Upper lobe of left lung (tissue), 6 donors: ENCODE measurements at regions not wholly inside any gene's neighbourhood (a gene's known extent, or its start where the extent isn't known, plus 50 kb on each side); places are given as distances from the start of the nearest gene placed in this dataset.
"Not testable (repeated sequence)": the region's sequence is repeated elsewhere in the genome, so short reads cannot be mapped to it uniquely, and the experiment has no call there.

Experiments used
- ATAC-seq, 2 donors: fragments of 200-7000 bp; cut with Tn5 transposase; one replicate each; pipeline ENCODE4 v1.9.1; 2022; ENCODE audit warnings: mild to moderate bottlenecking in 2 of 2, moderate library complexity in 2 of 2; ENCODE audit not compliant: low FRiP score in 2 of 2
- DNase-seq, 2 donors: peaks; one replicate each; pipeline ENCODE4 v3.0.0-alpha.2; 2019 to 2020
- H3K27ac ChIP-seq, 4 donors: fragments of 200-600 bp; sonication (generic); one replicate each; pipeline ENCODE4 v1.5.1; 2016 to 2019
- H3K27me3 ChIP-seq, 4 donors: fragments of 200-600 bp; sonication (generic); one replicate each; pipeline ENCODE4 v1.5.1; 2017 to 2019
- H3K36me3 ChIP-seq, 4 donors: fragments of 200-600 bp; sonication (generic); one replicate each; pipeline ENCODE4 v1.5.1; 2016 to 2019
- H3K4me1 ChIP-seq, 4 donors: fragments of 200-600 bp; sonication (generic); one replicate each; pipeline ENCODE4 v1.5.1; 2018 to 2019
- H3K4me3 ChIP-seq, 4 donors: fragments of 200-600 bp; sonication (generic); one replicate each; pipeline ENCODE4 v1.5.1; 2017 to 2019; ENCODE audit warnings: mild to moderate bottlenecking in 2 of 4, moderate library complexity in 1 of 4
- H3K9me3 ChIP-seq, 4 donors: fragments of 200-600 bp; sonication (generic); one replicate each; pipeline ENCODE4 v1.5.1; 2018 to 2019
- EP300 ChIP-seq, 4 donors: sonication (generic); formaldehyde crosslinking; IDR thresholded peaks; one replicate each; pipeline ENCODE4 v1.5.1; 2017; ENCODE audit warnings: antibody characterized with exemption in 4 of 4, control low read depth in 2 of 4
- POLR2A ChIP-seq, 4 donors: fragments of 450-650 bp; IDR thresholded peaks; one replicate each; pipeline ENCODE4 v1.5.1; 2016 to 2017; ENCODE audit warnings: antibody characterized with exemption in 4 of 4, mild to moderate bottlenecking in 2 of 4
- POLR2AphosphoS5 ChIP-seq, 2 donors: sonication (generic); formaldehyde crosslinking; IDR thresholded peaks; one replicate each; pipeline ENCODE4 v1.5.1; 2017; ENCODE audit warnings: antibody characterized with exemption in 2 of 2
- WGBS, 2 donors: methylation state at CpG; one replicate each; pipeline ENCODE4 v1.1.5; 2017 to 2018; 5-methylcytosine and 5-hydroxymethylcytosine counted together
- TF ChIP-seq, protein P1 (sequence below), 6 experiments: fragments of 450-650 bp in 4 of 6; fragments of 200-600 bp in 2 of 6; sonication (generic) in 2 of 6; IDR thresholded peaks; one replicate each; pipeline ENCODE4 v1.5.1; 2016 to 2019; ENCODE audit warnings: antibody characterized with exemption in 6 of 6
- donor health status: DM: no; HTN: no; CAD: no; lungs with moderate emphysema.
- donor health status: DM: no; HTN: yes; CAD: no; lungs with severe emphysema.

DNA sequence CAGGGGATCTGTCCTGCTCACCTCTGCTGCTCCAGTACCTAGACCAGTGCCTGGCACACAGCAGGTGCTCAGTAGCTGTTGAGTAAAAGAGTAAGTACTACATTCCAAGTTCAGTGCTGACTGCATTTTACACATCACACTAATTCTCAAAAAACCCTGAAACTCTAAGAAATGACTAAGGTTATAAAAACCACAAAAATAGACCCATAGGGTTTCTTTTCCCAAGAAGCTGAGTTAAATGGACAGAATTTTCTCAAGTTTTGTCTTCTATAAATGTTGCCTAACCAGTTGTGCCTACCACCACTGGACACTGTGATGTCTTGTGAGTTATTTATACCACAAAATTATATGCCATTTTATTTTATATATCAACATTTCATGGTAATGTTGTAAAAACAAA is 78.9 kb upstream of the RXFP1 start:
- Histone ChIP-seq H3K27ac (no peak overlapping the region), H3K9me3 (no peaks in the 10 kb centered on the region), H3K4me1 (no peaks in the 10 kb centered on the region), H3K4me3 (no peak overlapping the region), H3K27me3 (no peaks in the 10 kb centered on the region), H3K36me3 (no peaks in the 10 kb centered on the region)
- no peak for DNase-seq
- TF ChIP-seq POLR2A (IDR thresholded peaks at IDR 0.05) (no peak), POLR2AphosphoS5 (IDR thresholded peaks at IDR 0.05) (no peak), EP300 (IDR thresholded peaks at IDR 0.05) (no peak)
- TF ChIP-seq, protein P1, sequence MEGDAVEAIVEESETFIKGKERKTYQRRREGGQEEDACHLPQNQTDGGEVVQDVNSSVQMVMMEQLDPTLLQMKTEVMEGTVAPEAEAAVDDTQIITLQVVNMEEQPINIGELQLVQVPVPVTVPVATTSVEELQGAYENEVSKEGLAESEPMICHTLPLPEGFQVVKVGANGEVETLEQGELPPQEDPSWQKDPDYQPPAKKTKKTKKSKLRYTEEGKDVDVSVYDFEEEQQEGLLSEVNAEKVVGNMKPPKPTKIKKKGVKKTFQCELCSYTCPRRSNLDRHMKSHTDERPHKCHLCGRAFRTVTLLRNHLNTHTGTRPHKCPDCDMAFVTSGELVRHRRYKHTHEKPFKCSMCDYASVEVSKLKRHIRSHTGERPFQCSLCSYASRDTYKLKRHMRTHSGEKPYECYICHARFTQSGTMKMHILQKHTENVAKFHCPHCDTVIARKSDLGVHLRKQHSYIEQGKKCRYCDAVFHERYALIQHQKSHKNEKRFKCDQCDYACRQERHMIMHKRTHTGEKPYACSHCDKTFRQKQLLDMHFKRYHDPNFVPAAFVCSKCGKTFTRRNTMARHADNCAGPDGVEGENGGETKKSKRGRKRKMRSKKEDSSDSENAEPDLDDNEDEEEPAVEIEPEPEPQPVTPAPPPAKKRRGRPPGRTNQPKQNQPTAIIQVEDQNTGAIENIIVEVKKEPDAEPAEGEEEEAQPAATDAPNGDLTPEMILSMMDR (IDR thresholded peaks at IDR 0.05), result no peak
- ATAC-seq, result no peak

DNA sequence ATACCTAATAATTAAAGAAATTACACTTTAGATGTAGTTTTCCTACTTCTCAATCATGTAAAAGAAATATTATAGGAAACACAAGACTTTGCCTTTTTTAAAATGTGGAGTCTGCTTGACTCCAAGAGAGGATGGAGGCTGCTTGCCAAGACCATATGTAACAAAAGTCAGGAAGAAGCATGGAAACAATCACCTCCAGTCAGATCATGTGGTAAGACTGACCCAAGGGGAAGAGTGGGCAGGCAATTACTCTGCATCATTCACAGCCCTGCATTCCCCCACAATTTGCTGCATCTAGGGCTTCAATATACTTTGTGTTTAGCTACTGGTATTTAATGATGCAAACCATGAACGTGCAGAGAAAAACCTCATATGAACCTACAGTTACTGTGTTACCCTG is 78.0 kb upstream of the RXFP1 start:
- H3K36me3 ChIP-seq, result no peaks in the 10 kb centered on the region
- ATAC-seq, result no peak
- no peak overlapping the region for H3K4me3 ChIP-seq
- no peak overlapping the region for H3K27ac ChIP-seq
- H3K9me3 ChIP-seq, result no peaks in the 10 kb centered on the region
- H3K4me1 ChIP-seq, result no peaks in the 10 kb centered on the region
- no peaks in the 10 kb centered on the region for H3K27me3 ChIP-seq
- WGBS, 2 donors, result 69 to 82% methylated on average over 1 of the region's 1 CpG
- no peak for DNase-seq
- no peak for TF ChIP-seq POLR2AphosphoS5 (IDR thresholded peaks at IDR 0.05)
- TF ChIP-seq EP300 (IDR thresholded peaks at IDR 0.05), result no peak
- TF ChIP-seq POLR2A (IDR thresholded peaks at IDR 0.05), result no peak
- TF ChIP-seq, protein P1 (IDR thresholded peaks at IDR 0.05), result no peak

DNA sequence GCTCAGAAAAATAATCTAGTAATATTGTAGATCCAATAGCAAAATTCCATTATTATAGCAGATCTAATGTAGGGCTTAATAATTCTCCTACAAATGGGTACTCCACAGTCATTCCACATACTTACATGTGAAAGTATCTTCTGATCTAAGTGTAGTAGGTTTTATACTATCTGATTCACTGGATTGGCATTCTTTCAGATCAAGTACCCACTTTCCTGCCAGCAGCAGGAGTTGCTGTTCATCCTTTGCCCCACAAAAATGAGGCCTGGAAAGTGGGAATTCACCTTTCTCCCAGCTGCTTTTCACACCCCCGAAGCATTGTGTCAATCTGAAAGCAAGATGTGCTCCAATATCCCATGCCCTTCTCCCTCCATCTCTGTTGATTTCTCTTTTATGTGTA is 77.1 kb upstream of the RXFP1 start:
- ATAC-seq (no peak), DNase-seq (no peak)
- WGBS, 2 donors, result 82 to 91% methylated on average over 1 of the region's 1 CpG
- Histone ChIP-seq H3K4me3 (no peak overlapping the region), H3K9me3 (no peaks in the 10 kb centered on the region), H3K36me3 (no peaks in the 10 kb centered on the region), H3K4me1 (no peaks in the 10 kb centered on the region), H3K27ac (no peak overlapping the region), H3K27me3 (no peaks in the 10 kb centered on the region)
- TF ChIP-seq EP300 (IDR thresholded peaks at IDR 0.05) (no peak), POLR2AphosphoS5 (IDR thresholded peaks at IDR 0.05) (no peak), POLR2A (IDR thresholded peaks at IDR 0.05) (no peak)
- TF ChIP-seq, protein P1 (IDR thresholded peaks at IDR 0.05), result no peak

DNA sequence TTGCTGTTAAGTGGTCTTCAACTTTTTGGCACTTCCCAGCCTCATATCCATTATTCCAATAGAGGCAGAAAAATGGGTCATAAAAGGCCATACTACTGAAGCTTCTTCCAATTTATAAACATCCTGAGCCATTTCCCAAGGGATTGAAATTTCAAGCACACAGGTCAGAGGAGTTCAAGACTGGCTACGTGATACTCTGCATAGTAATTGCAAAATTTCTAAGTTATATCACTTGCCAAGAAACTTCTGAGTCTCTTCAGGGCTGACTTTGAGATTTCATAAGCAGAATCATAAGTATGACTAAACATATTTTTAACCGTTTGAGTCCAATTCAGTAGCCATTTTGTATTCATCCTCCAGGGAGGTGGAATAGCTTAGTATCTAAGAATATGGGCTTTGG is 75.6 kb upstream of the RXFP1 start:
- TF ChIP-seq POLR2AphosphoS5 (IDR thresholded peaks at IDR 0.05), result no peak
- TF ChIP-seq, protein P1 (IDR thresholded peaks at IDR 0.05), result no peak
- no peak for TF ChIP-seq EP300 (IDR thresholded peaks at IDR 0.05)
- no peak for TF ChIP-seq POLR2A (IDR thresholded peaks at IDR 0.05)
- Histone ChIP-seq H3K4me1 (no peaks in the 10 kb centered on the region), H3K36me3 (no peaks in the 10 kb centered on the region), H3K27me3 (no peaks in the 10 kb centered on the region), H3K9me3 (no peaks in the 10 kb centered on the region), H3K4me3 (no peak overlapping the region), H3K27ac (no peak overlapping the region)
- WGBS, 2 donors, result 31 to 58% methylated on average over 2 of the region's 2 CpGs
- ATAC-seq (no peak), DNase-seq (no peak)

DNA sequence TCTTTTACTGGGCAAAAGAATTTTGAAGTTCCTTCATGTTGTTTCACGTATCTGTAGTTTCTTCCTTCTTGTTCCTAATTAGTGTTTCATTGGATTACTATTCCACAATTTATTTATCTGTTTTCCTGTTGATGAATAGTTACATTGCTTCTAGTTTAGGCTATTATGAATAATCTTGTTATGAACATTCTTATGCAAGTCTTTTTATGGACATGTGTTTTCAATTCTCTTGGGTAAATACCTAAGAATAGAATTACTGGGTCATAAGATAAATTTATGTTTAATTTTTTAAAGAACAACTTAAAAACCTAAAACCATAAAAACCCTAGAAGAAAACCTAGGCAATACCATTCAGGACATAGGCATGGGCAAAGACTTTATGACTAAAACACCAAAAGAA is 70.9 kb upstream of the RXFP1 start:
- Histone ChIP-seq H3K27me3 (no peaks in the 10 kb centered on the region), H3K9me3 (no peaks in the 10 kb centered on the region), H3K4me1 (no peaks in the 10 kb centered on the region), H3K4me3 (no peak overlapping the region), H3K36me3 (no peaks in the 10 kb centered on the region), H3K27ac (no peak overlapping the region)
- ATAC-seq (no peak), DNase-seq (no peak)
- 43 to 66% methylated on average over 1 of the region's 1 CpG for WGBS, 2 donors
- TF ChIP-seq EP300 (IDR thresholded peaks at IDR 0.05), result no peak
- no peak for TF ChIP-seq POLR2AphosphoS5 (IDR thresholded peaks at IDR 0.05)
- TF ChIP-seq, protein P1 (IDR thresholded peaks at IDR 0.05), result no peak
- no peak for TF ChIP-seq POLR2A (IDR thresholded peaks at IDR 0.05)

DNA sequence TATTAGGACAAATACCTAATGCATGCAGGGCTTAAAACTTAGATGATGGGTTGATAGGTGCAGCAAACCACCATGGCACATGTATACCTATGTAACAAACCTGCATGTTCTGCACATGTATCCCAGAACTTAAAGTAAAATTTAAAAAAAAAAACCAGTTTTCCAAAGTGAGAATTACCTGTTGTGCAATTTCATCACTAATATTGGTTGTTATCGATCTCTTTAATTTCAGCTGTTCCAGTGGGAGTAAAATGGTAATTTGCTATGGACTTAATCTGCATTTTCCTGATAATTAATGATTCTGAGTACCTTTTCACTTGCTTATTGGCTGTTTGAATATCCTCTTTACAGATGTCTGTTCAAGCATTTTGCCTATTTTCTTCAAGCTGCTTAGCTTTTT is 69.6 kb upstream of the RXFP1 start:
- not testable (repeated sequence) for H3K27me3 ChIP-seq, H3K9me3 ChIP-seq, DNase-seq, H3K4me1 ChIP-seq, H3K27ac ChIP-seq, H3K36me3 ChIP-seq, ATAC-seq, H3K4me3 ChIP-seq
- WGBS, 2 donors, result 90 to 96% methylated on average over 1 of the region's 1 CpG
